Inflammatory macrophage treated with lipopolysaccharide for 4 hours (primary cell): ENCODE measurements at regions not wholly inside any gene's neighbourhood (a gene's known extent, or its start where the extent isn't known, plus 50 kb on each side); places are given as distances from the start of the nearest gene placed in this dataset.
"Not testable (repeated sequence)": the region's sequence is repeated elsewhere in the genome, so short reads cannot be mapped to it uniquely, and the experiment has no call there.

Source experiments
- DNase-seq: peaks from one replicate; pipeline ENCODE4 v3.0.0-alpha.2; 2020

DNA sequence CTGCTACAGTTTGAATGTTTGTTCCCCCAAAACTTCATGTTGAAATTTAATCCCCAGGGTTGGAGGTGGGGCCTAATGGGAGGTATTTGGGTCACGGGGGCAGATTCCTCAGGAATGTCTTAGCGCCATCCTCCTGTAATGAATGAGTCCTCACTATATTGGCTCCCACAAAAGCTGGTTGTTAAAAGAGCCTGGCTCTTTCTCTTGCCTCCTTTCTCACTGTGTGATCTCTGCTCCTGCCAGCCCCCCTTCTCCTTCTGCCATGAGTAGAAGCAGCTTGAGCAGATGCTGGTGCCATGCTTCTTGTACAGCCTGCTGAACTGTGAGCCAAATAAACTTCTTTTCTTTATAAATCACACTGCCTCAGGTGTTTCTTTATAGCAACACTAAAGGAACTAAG is 721.0 kb upstream of the PKDCC start:
- DNase-seq = no peak

DNA sequence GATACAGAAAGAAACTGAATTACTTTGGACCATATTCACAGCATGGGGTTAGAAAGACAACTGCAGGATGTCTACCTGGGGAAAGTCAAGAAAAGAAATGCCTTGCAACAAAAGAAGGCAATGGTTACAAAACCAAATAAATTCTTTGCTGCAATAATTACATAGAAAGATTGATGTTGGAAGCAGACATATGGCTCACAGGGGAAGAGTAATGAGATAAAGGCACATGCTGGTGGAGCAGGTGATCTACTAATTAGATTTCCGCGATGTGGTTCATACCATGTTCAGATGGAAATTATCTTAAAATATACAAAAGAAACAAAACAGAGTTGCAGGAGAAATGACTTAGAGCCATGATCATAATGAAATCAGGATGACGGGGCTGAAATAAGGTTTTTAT is 718.8 kb upstream of the PKDCC start:
- DNase-seq = no peak

DNA sequence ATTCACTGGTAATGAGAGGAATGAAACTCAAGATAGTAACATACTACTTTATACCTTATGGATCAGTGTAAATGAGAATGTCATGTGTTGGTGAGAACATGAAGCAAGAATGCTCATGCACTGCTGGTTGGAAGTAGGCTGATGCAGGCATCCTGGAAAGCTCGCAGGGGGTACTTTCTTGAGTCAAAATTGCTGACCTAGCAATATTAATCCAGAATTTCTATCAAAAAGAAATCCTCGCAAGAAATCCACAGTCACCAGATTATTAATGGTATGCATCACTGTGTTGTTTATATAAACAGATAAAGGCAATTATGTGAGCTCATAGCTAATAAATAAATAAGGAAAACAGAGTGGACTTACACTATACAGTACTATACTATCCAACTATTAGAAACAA is 713.7 kb upstream of the PKDCC start:
- DNase-seq = no peak

DNA sequence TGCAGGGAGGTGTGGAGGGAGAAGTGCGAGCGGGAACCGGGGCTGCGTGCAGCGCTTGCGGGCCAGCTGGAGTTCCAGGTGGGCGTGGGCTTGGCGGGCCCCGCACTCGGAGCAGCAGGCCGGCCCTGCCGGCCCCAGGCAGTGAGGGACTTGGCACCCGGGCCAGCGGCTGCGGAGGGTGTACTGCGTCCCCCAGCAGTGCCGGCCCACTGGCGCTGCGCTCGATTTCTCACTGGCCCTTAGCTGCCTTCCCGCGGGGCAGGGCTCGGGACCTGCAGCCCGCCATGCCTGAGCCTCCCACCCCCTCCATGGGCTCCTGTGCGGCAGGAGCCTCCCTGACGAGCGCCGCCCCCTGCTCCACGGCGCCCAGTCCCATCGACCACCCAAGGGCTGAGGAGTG is 712.2 kb upstream of the PKDCC start:
- DNase-seq = not testable (repeated sequence)

DNA sequence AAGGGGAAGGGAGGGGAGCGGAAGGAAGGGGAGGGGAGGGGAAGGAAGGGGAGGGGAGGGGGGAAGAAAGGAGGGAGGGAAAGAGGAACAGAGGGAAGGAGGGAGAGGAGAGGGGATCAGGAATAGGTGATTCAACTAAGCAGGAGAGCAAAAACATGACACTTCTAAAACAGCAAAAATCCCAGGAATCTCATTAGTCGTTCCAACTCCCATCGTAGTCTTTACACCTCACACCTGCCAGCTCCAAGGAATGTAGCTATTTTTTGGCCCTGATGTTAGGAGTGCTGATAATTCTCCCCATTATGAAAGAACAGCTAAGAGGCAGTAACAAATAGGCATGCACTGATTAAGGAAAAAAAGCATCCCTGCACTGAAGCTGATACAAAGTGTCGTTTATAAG is 709.9 kb upstream of the PKDCC start:
- no peak for DNase-seq

DNA sequence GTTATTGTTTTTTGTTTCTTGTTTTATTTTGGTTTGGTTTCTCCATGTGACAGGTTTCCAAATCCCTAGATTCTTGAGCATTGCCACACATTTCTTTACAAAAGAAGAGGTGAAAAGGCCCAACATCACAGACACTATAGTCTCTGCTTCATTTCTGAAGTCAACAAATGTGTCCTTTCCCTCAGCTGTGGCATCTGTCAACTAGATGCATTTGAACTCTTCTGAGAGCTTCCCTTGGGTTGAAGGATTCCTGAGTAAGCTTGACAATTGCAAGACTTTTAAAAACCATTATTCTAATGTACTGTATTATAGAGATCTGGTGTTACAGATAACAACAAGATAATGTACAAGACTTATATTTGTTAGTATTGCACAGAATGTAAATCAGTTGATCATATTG is 703.3 kb upstream of the PKDCC start:
- DNase-seq = no peak

DNA sequence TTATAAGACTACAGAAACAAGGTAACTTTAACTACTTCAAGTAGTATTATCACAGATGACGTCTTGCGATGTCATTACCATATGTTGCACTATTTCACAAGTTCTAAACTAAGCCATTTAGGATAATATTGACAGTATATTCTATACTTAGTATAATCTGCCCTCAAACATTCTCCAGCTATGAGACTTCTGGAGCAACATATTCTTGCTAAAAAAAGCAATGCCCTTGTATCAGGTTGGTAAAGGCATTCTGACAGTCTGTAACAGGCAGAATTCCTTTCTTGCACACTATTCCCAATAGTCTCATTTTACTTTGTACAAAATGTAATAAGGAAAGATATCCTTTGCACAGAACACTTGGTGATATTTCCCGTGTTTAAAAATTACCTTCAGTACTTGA is 694.8 kb upstream of the PKDCC start:
- no peak for DNase-seq

DNA sequence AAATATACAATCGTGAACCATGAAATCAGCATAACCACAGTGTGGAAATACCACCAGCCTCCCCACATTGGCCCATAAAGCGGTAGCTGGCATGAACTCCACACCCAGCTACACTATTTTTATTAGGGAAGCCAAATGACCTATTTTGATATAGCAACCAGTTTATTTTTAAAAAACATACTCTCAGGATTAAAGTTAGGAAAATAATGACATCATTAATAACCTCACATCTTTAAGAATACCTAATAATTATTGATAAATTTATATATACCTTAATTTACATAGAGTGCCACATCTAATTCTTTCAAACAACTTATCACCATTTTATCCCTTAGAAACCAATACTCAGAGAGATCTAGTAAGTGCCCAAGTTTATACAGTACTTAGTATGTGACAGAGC is 692.0 kb upstream of the PKDCC start:
- no peak for DNase-seq

DNA sequence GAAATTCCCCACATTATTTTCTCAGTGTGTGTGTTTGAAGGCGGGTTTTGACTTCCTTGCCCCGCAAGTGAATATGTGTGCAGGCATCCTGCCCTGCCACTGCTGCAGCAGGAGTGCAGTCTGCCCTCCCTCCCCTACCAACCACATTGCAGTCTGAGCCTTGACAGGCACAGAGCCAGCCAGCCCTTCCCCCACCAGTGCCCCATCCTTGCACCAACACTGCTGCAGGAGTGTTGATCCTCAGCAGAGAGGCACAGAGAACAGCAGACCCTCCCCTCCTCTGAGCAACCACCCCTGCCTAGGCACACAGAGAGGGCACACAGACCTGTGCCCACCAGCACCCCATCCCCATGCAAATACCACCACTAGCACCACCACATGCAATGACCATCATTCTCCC is 683.0 kb upstream of the PKDCC start:
- DNase-seq = no peak

DNA sequence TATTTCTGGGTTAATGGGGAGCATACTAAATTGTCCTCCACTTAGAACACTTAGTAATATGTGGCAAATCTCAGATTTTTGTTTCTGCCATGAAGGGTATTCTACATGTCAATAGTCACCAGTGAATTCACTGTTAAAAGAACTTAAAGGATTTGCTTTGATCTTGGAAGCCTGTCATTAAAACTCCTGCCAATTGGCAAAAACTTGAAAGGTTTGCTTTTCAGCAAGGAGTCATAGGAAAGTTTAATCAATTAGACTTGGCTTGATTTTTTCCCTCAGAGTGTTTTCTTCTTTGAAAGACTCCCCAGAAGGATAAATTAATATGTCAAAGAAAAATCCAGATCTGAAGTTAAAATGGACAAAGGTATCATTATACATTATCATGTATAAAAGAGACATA is 671.9 kb upstream of the PKDCC start:
- DNase-seq = no peak

DNA sequence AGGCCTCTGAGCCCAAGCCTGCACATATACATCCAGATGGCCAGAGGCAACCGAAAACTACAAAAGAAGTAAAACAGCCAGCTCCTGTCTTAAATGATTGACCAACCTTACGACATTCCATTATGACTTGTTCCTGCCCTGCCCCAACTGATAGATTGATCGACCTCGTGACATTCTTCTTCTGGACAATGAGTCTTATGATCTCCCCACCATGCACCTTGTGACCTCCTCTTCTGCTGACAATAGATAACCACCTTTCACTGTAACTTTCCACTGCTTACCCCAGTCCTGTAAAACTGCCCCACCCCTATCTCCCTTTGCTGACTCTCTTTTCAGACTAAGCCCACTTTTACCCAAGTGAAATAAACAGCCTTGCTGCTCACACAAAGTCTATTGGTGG is 670.0 kb upstream of the PKDCC start:
- no peak for DNase-seq

DNA sequence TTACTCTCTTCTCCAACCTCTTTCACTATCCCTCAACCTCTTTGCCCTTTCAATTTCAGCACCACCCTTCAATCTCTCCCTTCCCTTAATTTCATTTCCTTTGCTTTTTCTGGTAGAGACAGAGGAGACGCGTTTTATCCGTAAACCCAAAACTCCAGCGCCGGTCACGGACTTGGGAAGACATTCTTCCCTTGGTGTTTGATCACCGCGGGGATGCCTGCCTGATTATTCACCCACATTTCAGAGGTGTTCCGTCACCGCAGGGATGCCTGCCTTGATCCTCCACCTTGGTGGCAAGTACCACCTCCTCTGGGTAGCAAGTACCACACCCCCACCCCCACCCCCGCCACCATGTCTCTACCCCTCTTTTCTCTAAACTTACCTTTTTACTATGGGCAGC is 669.4 kb upstream of the PKDCC start:
- no peak for DNase-seq

DNA sequence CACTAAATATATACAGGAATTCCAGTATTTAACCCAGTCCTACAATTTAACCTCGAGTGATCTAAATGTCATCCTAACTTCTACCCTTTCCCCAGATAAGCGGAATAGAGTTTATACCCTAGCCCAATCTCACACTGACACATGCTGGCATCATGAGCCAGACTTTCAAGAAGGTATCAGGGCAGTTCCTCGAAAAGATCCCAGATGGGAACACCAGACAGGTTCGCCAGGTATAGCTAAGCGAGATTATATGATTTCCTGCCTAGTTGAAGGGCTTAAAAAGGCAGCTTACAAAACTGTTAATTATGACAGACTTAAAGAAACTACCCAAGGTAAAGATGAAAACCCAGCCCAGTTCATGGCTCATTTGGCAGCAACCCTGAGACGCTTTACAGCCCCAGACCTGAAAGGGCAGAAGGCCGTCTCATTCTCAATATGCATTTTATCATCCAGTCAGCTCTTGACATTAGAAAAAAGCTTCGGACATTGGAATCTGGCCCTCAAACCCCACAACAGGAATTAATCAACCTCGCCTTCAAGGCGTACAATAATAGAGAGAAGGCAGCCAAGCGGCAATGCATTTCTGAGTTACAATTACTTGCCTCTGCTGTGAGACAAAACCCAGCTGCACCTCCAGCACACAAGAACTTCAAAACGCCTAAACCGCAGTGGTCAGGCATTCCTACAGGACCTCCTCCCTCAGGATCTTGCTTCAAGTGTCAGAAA is 668.2 kb upstream of the PKDCC start:
- DNase-seq = no peak

DNA sequence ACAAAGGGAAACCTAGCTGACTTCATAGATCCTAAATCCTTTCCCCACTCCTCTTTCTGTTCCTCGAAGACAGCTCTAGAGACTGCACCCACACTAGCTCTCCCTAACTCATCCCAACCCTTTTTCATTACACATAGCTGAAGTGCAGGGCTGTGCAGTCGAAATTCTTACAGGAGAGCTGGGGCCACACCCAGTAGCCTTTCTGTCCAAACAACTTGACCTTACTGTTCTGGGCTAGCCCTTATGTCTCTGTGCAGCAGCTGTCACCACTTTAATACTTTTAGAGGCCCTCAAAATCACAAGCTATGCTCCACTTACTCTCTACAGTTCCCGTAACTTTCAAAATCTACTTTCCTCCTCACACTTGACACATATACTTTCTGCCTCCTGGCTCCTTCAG is 666.1 kb upstream of the PKDCC start:
- DNase-seq = no peak

DNA sequence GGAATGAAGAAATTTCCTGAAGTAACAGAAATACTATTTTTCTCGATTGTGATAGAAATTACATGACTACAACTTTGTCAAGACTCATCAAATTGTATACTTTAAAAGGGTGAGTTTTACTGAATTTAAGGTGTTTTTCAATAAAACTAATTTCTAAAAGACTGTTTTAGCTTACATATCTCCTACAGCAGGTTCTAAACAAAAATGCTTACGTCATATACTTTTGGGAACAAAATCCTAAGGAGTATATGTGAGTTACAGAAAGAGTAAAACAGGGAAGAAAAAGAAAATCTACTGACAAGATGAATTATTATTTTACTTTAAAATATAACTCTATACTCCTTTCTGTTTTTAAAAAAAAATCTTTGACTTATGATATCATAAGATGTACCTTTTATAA is 660.3 kb upstream of the PKDCC start:
- no peak for DNase-seq

DNA sequence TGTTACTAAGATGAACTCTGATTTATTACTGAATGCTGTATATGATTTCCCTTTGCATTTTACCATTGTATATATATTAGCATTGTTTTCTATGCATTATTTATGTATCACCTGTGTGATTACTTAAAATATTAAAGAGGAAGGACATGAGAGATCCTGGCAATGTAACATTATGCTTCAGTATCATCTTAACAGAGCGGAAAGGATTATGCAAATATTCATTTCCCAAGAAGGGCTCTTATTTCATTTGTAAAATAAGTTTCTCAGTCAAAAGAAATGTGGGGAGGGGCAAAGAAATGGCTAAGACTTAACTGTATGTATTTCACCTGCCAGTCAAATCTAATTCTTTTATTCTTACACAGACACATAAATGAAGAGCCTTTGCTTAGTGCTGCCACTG is 654.2 kb upstream of the PKDCC start:
- no peak for DNase-seq

DNA sequence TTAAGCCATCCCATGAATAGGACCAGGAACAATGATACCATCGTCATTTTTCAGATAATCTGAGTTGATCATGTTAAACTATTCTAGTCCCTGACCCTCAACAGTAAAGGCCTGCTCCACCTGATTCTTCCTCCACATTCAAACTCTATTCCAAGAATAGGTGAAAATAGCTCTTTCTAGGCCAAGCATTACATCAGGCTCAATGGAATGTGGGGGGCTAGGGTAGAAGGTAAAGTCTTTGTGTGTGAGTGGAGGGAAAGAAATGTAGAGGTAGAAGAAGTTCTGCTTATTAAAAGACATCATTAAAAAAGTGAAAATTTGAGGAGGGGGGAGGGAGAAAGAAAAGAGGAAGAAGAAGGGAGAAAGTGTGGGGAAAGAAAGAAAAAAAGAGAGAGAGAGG is 653.3 kb upstream of the PKDCC start:
- no peak for DNase-seq

DNA sequence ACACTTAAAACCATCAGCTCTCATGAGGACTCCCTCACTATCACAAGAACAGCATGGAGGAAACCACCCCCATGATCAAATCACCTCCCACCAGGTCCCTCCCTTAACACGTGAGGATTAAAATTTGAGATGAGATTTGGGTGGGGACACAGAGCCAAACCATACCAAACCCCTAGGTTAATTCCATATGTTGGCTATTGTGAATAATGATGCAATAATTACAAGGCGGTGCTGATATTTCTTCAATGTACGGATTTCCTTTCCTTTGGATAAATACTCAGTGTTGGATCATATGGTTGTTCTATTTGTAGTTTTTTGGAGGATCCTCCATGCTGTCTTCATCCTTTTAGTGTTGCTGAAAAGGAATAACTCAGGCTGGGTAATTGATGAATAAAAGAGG is 652.1 kb upstream of the PKDCC start:
- no peak for DNase-seq

DNA sequence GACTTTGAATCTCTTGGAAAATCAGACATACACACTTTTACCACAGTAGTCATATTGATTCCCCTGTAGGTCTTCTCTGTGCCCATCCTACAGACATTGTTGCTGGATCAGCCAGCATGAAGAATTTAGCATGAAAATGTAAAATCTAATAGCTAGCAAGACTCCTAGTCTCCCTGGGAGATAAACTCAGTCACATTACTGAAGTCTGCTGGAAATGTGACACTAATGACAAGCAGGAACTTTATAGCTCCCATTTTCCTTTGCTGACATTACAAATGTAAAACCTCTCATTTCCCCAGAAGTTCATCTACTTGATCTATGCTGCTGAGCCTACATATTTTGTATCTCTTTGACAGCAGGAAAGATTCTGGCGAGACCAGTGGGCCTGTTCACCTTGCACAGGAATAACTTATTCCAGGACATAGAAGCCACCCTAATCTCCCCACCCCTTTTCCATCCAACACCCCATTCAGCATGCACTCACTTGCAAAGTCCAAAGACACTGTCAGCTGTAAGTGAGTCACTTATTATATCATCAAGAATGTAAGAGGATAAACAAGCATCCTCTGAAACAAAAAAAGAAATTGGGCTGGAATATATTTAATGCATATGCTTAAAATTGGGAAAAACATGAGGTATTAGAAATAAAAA is 648.3 kb upstream of the PKDCC start:
- DNase-seq = no peak

DNA sequence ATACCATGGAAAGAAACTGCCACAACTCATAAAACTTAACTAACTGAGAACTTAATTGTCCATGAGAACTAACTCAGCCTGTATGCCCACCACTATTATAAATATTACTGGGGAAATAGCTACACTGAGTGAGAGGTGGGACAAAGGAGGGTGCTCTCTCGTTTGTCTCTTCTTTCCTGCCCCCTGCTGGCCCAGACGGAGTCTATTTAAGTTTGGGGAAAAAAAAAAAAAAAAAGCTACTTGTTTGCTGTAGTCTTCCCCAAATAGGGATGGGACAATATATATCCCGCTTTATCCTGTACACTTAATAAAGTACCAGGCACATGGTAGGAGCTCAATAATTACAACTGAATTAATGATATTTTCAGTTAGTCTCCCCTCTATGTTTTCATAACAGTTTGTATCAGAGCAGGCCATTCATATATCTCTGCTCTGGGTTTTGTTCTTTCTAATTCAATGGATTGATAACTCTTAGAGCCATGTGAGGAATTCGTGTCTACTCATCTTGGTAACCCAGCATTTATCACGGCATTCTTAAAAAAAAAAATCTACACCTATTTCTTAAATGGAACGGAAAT is 647.6 kb upstream of the PKDCC start:
- DNase-seq = peak; percentile 1

DNA sequence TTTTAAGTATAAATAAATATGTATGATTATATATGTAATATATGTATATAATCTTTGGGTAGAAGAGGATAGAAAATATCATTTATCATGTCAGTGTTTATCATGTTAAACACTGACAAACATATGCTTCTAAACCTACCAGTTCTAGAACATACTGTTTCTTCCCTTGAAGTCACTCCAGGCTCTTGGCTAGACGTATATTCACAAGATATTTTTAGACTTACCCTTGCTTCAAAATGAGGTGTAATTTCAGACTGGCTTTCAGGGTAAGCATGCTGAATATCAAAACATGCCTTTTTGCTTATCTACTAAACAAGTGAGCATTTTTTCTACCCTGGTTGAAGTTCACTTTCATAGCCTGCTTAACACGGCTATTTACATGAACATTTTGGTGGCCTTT is 642.4 kb upstream of the PKDCC start:
- no peak for DNase-seq

DNA sequence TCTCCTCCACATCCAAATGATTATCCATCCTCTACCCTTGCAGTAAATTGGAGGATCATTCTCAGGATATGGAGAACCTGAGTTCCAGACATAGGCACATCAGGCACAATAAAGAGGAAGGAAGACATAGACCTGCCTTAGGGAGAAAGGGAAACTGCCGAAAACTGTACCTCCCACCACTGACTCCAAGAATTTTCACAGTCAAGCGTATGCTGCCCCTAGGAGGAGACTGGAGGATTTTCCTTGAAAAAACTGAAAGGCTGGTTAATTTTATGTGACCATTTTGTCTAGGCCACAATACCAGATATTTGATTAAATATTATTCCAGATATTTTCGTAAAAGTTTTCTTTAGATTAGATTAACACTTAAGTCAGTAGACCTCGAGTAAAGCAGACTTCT is 638.5 kb upstream of the PKDCC start:
- no peak for DNase-seq

DNA sequence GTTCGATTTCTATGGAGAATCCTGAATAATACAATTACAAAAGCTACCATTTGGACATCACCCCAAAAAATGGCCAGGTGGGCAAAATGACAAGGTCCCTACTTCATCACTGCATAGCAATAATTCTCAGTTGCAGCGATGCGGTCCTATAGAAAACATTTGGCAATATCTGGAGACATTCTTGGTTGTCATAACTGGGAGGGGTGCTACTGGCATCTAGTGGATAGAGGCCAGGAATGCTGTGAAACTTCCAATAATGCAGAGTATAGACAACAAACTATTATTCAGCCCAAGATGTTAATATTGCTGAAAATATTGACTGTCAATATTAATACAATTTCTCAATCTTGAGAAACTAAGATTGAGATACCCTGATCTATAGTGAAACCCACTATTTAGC is 637.8 kb upstream of the PKDCC start:
- DNase-seq = no peak

DNA sequence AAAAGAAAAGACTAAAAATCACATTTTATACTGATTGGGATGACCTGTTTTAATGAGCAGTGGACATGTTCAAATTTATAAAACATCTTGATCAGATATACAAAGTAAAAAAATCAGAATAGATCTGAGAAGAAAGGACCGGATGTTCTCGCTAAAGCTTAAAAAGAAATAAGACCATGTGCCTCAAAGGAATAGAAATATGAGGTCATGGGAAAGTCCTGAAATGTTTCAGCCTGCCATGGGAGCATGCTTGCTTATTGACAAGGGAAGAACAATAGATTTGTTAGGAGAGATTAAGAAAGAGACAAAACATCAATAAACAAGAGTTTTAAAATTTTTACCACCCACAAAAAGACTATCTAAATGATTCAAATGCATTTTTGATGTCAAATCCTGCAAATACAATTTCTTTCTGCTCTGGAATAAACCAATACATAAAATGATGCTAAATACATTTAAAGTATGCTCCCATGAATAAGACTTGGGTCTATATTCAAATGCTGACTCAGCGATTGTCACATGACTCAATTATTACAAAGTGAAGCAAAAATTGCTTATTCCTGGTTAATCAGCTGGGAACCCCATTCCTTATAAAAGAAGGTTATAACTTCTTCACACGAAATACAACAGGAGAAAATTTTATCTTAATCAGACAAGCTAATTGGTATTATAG is 633.9 kb upstream of the PKDCC start:
- DNase-seq = no peak
